ENCODE measurements at regions not wholly inside any gene's neighbourhood (a gene's known extent, or its start where the extent isn't known, plus 50 kb on each side); places are given as distances from the start of the nearest gene placed in this dataset.

DNA sequence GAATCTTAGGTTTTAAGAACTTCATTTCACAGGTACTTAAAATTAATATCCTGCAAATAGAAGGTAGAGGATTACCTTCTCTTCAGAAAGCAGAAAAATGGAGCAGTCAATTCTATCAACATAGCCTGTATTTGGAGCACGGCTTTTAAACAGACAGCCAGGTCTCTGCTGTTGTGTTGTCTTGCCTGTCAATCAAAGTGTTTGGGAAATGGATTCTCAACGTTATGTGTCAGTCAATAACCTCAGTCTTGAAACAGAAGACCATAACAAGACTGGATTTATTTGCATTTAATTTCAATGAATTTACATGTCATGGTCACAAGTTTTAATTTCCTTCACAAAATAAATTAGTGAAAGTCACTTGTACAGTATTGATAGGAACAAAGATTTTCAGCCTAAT is 51.9 kb upstream of the KRR1 start:
- no peak for ATAC-seq
- TF ChIP-seq ZC3H10 (CRISPR knock-in tag; IDR thresholded peaks at IDR 0.05) (no peak), ZNF565 (CRISPR knock-in tag; conservative IDR thresholded peaks at IDR 0.05; ENCODE audit: low read depth) (no peak), TCF4 (CRISPR knock-in tag; IDR thresholded peaks at IDR 0.05; ENCODE audit: borderline replicate concordance) (no peak), GLIS3 (CRISPR knock-in tag; IDR thresholded peaks at IDR 0.05) (no peak), BACH2 (CRISPR knock-in tag; IDR thresholded peaks at IDR 0.05; ENCODE audit: borderline replicate concordance) (no peak), ISL1 (CRISPR knock-in tag; IDR thresholded peaks at IDR 0.05) (no peak), ZFP30 (CRISPR knock-in tag; IDR thresholded peaks at IDR 0.05) (no peak), ZFP3 (CRISPR knock-in tag; IDR thresholded peaks at IDR 0.05) (no peak), ARNTL (CRISPR knock-in tag; IDR thresholded peaks at IDR 0.05; ENCODE audit: borderline replicate concordance, low read depth) (no peak), OSR1 (CRISPR knock-in tag; IDR thresholded peaks at IDR 0.05) (no peak)
- TF ChIP-seq, protein P1, sequence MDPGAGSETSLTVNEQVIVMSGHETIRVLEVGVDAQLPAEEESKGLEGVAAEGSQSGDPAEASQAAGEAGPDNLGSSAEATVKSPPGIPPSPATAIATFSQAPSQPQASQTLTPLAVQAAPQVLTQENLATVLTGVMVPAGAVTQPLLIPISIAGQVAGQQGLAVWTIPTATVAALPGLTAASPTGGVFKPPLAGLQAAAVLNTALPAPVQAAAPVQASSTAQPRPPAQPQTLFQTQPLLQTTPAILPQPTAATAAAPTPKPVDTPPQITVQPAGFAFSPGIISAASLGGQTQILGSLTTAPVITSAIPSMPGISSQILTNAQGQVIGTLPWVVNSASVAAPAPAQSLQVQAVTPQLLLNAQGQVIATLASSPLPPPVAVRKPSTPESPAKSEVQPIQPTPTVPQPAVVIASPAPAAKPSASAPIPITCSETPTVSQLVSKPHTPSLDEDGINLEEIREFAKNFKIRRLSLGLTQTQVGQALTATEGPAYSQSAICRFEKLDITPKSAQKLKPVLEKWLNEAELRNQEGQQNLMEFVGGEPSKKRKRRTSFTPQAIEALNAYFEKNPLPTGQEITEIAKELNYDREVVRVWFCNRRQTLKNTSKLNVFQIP (CRISPR knock-in tag; IDR thresholded peaks at IDR 0.05; ENCODE audit: borderline replicate concordance, low read depth), result no peak

DNA sequence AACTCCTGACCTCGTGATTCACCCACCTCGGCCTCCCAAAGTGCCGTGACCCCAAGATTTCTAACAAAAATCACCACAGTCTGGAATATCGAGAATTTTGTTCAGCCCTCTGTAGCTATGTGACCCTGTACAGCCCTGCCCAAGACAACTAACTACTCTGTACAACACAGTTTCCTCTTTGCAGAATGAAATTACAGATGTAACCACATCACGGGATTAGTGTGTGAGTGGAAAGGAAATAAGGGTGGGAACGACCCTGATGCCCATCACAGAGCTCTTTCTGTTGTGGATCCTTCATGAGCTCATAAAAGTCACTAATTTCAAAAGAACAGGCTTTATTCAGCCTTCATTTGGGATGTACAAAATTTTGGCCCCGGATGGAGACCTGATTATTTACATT is 50.5 kb upstream of the KRR1 start:
- no peak for ATAC-seq
- TF ChIP-seq GLIS3 (CRISPR knock-in tag; IDR thresholded peaks at IDR 0.05), result no peak
- no peak for TF ChIP-seq ZC3H10 (CRISPR knock-in tag; IDR thresholded peaks at IDR 0.05)

Measured in SK-N-SH treated with all-trans-retinoic acid at 6 μM for 48 hours (cell line).